ENCODE measurements at regions not wholly inside any gene's neighbourhood (a gene's known extent, or its start where the extent isn't known, plus 50 kb on each side); places are given as distances from the start of the nearest gene placed in this dataset.

- Histone ChIP-seq H3K18ac (ENCODE audit: insufficient read length, low read depth, low read length) (no peak overlapping the region), H3K4ac (ENCODE audit: low read depth, low read length) (no peak overlapping the region), H3K27me3 (ENCODE audit: insufficient read depth, low read length) (peaks cover 3% of the 10 kb centered on the region; the same call in 1 of the 2 replicates), H3K14ac (ENCODE audit: insufficient read depth, low read length) (no peak overlapping the region; the same call in 1 of the 2 replicates), H3K56ac (ENCODE audit: insufficient read length, low read depth, low read length) (no peak overlapping the region), H2BK12ac (ENCODE audit: insufficient read length, low read depth, low read length) (no peak overlapping the region), H3K23ac (ENCODE audit: insufficient read length, low read depth, low read length) (no peak overlapping the region), H3K4me1 (ENCODE audit: insufficient read depth, low read length) (no peaks in the 10 kb centered on the region), H3K4me2 (ENCODE audit: insufficient read depth, insufficient read length, low read length) (no peak overlapping the region), H3T11ph (ENCODE audit: low read length) (no peak overlapping the region), H2AFZ (ENCODE audit: low read length) (no peak overlapping the region), H3K9ac (ENCODE audit: extremely low read depth, insufficient read length, low read length) (no peak overlapping the region), H4K5ac (ENCODE audit: insufficient read length, low read depth, low read length) (no peak overlapping the region), H3K27ac (ENCODE audit: insufficient read length, low read depth, low read length) (no peak overlapping the region), H2BK5ac (ENCODE audit: insufficient read length, low read length) (no peak overlapping the region), H2BK20ac (ENCODE audit: low read depth, low read length, poor library complexity, severe bottlenecking) (no peak overlapping the region), H4K91ac (ENCODE audit: insufficient read length, low read depth, low read length) (no peak overlapping the region), H4K20me1 (ENCODE audit: control insufficient read depth, insufficient read depth, insufficient read length) (no peaks in the 10 kb centered on the region), H3K79me1 (ENCODE audit: insufficient read depth, low read depth, low read length, poor library complexity, severe bottlenecking) (no peaks in the 10 kb centered on the region), H3K79me2 (ENCODE audit: insufficient read depth, low read length) (no peaks in the 10 kb centered on the region), H4K8ac (replicated peaks; ENCODE audit: insufficient read length, low read depth, low read length) (no peak overlapping the region), H2BK15ac (ENCODE audit: low read depth, low read length) (no peak overlapping the region), H3K23me2 (ENCODE audit: insufficient read length, low read depth, low read length, poor library complexity, severe bottlenecking) (no peaks in the 10 kb centered on the region), H2AK5ac (ENCODE audit: insufficient read length, low read length) (no peak overlapping the region), H2BK120ac (ENCODE audit: low read depth, low read length, poor library complexity, severe bottlenecking) (no peak overlapping the region), H3K9me3 (ENCODE audit: control insufficient read depth, low read depth, low read length) (no peaks in the 10 kb centered on the region)
- no CpG with 5 or more reads among the region's 8 CpGs for WGBS (ENCODE audit: extremely low coverage, insufficient read length, low lambda C conversion rate)
- no peak for DNase-seq
- Mint-ChIP-seq H3K9me3 (no peaks in the 10 kb centered on the region), H3K36me3 (ENCODE audit: insufficient read depth in 1 of 3, low read depth in 3 of 3) (no peaks in the 10 kb centered on the region), H3K27ac (no peak overlapping the region), H3K4me3 (no peak overlapping the region), H3K4me1 (no peaks in the 10 kb centered on the region), H3K27me3 (ENCODE audit: low read depth) (peaks cover 75% of the 10 kb centered on the region)
- TF ChIP-seq CTCF (conservative IDR thresholded peaks at IDR 0.05) = no peak
Observed at GRCh38 chr9:97761879-97762278, 64.7 kb upstream of the XPA start.
